ENCODE measurements at regions not wholly inside any gene's neighbourhood (a gene's known extent, or its start where the extent isn't known, plus 50 kb on each side); places are given as distances from the start of the nearest gene placed in this dataset.
A peak's percentile ranks its signal among the peaks of the same experiment; 100 is the strongest.

DNA sequence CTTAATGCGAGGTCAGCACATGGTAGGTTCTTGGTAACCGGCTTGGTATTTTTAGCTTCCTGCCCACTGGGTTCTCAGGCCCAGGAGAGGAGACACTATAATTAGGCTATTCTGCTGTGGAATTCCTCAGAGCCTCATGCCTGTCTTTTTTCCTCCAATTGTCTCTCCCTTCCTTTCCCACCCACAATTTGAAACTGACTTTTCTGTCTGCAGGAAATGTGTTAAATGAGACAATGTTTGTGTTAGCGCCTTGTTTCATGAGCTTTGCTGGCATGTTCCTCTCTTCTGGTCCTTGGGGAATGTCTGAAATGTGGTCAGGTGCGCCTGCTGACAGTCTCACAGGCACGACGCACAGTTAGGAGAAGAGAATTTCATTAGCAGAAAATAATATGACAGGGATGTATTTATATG is 223.6 kb upstream of the CTNNB1 start:
- no peaks in the 10 kb centered on the region for H3K36me3 Mint-ChIP-seq (ENCODE audit: low read depth)
- no peaks in the 10 kb centered on the region for H3K27me3 Mint-ChIP-seq (ENCODE audit: low read depth)
- peaks cover 53% of the 10 kb centered on the region for H3K4me1 Mint-ChIP-seq
- H3K4me3 Mint-ChIP-seq, result no peak overlapping the region
- TF ChIP-seq CTCF (IDR thresholded peaks at IDR 0.05; ENCODE audit: unreplicated experiment in 3 of 3), result no peak
- H3K27ac Mint-ChIP-seq, result peak overlapping the region in 1 of 3 experiments; percentile 37
- H3K9me3 Mint-ChIP-seq, result no peaks in the 10 kb centered on the region

DNA sequence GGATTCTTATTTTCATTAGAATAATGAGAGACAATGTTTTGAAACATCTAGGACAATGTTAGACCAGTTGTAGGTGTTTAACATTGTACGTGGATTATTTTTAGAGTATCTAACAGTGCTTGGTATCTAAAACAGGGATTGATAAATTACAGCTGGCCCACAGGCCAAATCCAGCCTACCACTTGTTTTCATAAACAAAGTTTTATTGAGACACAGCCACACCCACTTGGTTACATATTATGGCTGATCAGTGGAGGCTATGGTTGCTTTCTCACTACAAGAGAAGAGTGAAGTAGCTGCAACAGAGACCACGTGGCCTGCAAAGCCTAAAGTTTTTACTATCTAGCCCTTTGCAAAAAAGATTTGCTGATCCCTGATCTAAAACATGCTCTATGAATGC is 223.1 kb upstream of the CTNNB1 start:
- no peak for TF ChIP-seq CTCF (IDR thresholded peaks at IDR 0.05; ENCODE audit: unreplicated experiment in 3 of 3)

GRCh38 chr3:40978442-40978841 is 220.9 kb upstream of the CTNNB1 start:
- Mint-ChIP-seq H3K9me3 (no peaks in the 10 kb centered on the region), H3K36me3 (ENCODE audit: low read depth) (no peaks in the 10 kb centered on the region), H3K27me3 (ENCODE audit: low read depth) (no peaks in the 10 kb centered on the region), H3K4me1 (peaks cover 36% of the 10 kb centered on the region), H3K27ac (no peak overlapping the region), H3K4me3 (no peak overlapping the region)
- TF ChIP-seq CTCF (IDR thresholded peaks at IDR 0.05; ENCODE audit: unreplicated experiment in 3 of 3), result no peak

More for the DNA sequence above, 223.1 kb upstream of the CTNNB1 start:
- H3K4me3 Mint-ChIP-seq, result no peak overlapping the region
- no peaks in the 10 kb centered on the region for H3K36me3 Mint-ChIP-seq (ENCODE audit: low read depth)
- no peaks in the 10 kb centered on the region for H3K9me3 Mint-ChIP-seq
- no peaks in the 10 kb centered on the region for H3K27me3 Mint-ChIP-seq (ENCODE audit: low read depth)
- H3K27ac Mint-ChIP-seq, result peak overlapping the region in 1 of 3 experiments; percentile 37
- H3K4me1 Mint-ChIP-seq, result peaks cover 50% of the 10 kb centered on the region

DNA sequence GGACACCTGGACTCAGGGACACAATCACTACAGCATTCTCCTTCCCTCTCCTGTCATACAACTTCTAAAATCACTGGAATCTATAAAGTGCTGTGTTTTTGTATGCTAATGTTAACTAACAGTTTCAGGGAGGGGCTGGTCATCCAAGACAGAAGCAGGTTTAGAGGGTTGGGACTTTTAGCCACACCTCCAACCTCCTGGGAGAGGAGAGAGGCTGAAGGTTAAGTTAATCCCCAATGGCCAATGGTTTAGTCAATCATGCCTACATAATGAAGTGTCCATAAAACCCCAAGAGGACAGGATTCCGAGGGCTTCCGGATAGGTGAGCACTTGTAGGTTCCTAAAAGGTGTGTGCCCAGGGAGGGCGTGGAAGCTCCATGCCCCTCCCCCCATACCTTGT is 219.3 kb upstream of the CTNNB1 start:
- Mint-ChIP-seq H3K4me3 (no peak overlapping the region), H3K9me3 (no peaks in the 10 kb centered on the region), H3K27ac (no peak overlapping the region), H3K27me3 (ENCODE audit: low read depth) (peaks cover 4% of the 10 kb centered on the region), H3K4me1 (peaks cover 23% of the 10 kb centered on the region), H3K36me3 (ENCODE audit: low read depth) (no peaks in the 10 kb centered on the region)
- TF ChIP-seq CTCF (IDR thresholded peaks at IDR 0.05; ENCODE audit: unreplicated experiment in 3 of 3), result no peak

- H3K9me3 Mint-ChIP-seq, result no peaks in the 10 kb centered on the region
- TF ChIP-seq CTCF (IDR thresholded peaks at IDR 0.05; ENCODE audit: unreplicated experiment in 3 of 3), result no peak
- peaks cover 4% of the 10 kb centered on the region for H3K27me3 Mint-ChIP-seq (ENCODE audit: low read depth)
- peaks cover 18% of the 10 kb centered on the region for H3K4me1 Mint-ChIP-seq
- H3K36me3 Mint-ChIP-seq (ENCODE audit: low read depth), result no peaks in the 10 kb centered on the region
- H3K27ac Mint-ChIP-seq, result no peak overlapping the region
- H3K4me3 Mint-ChIP-seq, result no peak overlapping the region
Measured at GRCh38 chr3:40980467-40980866, 218.8 kb upstream of the CTNNB1 start.

DNA sequence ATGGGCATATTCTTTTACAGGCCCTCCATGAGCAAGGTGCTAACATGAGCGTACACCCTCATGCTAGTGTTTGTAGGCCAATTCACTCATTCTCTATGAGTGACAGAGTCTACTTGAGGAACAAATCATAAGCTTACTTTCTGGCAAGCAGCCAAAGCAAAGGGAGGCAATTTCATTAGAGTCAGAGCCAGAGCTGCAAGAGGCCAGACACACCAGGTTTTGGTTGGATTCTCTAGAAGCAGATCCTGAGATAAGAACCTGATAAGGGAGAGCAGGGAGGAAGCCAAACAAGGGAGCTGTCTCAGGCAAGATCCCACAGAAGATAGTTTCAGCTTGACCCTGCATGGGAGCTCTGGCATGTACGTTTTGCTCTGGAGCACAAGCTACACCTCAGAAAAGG is 214.1 kb upstream of the CTNNB1 start:
- no peaks in the 10 kb centered on the region for H3K4me1 Mint-ChIP-seq
- H3K9me3 Mint-ChIP-seq, result no peaks in the 10 kb centered on the region
- no peak overlapping the region for H3K4me3 Mint-ChIP-seq
- H3K36me3 Mint-ChIP-seq (ENCODE audit: low read depth), result no peaks in the 10 kb centered on the region
- peaks cover 4% of the 10 kb centered on the region for H3K27me3 Mint-ChIP-seq (ENCODE audit: low read depth)
- no peak overlapping the region for H3K27ac Mint-ChIP-seq
- TF ChIP-seq CTCF (IDR thresholded peaks at IDR 0.05; ENCODE audit: unreplicated experiment in 3 of 3), result no peak
